ENCODE measurements at regions not wholly inside any gene's neighbourhood (a gene's known extent, or its start where the extent isn't known, plus 50 kb on each side); places are given as distances from the start of the nearest gene placed in this dataset.

- TF ChIP-seq POLR2A (IDR thresholded peaks at IDR 0.05) (no peak), CTCF (IDR thresholded peaks at IDR 0.05) (no peak)
Observed at GRCh38 chr6:135555550-135555949, 58.0 kb upstream of the AHI1 start.
